Fibroblast of skin of back (primary cell): ENCODE measurements at regions not wholly inside any gene's neighbourhood (a gene's known extent, or its start where the extent isn't known, plus 50 kb on each side); places are given as distances from the start of the nearest gene placed in this dataset.
"Not testable (repeated sequence)": the region's sequence is repeated elsewhere in the genome, so short reads cannot be mapped to it uniquely, and the experiment has no call there.

ENCODE experiments used
- DNase-seq: peaks from one replicate; pipeline ENCODE4 v3.0.0-alpha.2; 2013

DNA sequence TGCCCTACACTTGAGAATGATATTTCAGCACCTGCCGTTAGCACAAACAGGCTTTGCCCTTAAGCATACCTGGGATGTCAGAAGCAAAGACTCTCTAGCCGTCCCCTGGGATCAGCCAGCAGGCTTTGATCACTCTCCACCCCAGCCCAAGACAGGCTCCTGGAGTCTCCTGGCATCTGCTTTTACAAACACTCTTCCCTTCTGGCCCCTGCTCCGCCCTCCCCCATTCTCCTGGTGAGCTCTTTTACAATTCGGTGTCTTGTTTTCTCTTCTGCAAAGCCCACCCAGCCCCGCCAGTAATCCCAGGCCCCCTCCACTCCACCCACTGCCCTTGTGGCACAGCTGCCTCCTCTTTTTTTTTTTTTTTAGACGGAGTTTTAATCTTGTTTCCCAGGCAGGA is 50.4 kb downstream of the KATNIP start:
- no peak for DNase-seq

DNA sequence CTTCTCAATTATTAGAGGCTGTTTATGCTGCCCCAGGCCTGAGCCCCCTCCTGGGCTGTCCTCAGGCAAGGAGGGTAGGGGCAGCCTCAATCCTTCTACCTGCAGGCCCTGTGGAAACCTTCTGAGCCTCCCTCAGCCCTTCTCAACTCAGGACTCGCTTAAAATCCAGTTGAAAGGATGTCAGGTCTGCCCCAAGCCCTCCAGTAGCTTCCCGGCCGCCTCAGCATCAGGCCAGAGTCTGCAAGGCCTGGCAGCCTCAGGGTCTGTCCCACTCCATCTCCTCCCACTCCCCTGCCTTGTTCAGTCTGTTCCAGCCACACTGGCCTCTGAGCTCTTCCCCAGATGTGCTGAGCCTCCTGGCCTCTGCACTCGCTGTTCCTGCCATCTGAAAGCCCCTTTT is 52.2 kb downstream of the KATNIP start:
- no peak for DNase-seq

DNA sequence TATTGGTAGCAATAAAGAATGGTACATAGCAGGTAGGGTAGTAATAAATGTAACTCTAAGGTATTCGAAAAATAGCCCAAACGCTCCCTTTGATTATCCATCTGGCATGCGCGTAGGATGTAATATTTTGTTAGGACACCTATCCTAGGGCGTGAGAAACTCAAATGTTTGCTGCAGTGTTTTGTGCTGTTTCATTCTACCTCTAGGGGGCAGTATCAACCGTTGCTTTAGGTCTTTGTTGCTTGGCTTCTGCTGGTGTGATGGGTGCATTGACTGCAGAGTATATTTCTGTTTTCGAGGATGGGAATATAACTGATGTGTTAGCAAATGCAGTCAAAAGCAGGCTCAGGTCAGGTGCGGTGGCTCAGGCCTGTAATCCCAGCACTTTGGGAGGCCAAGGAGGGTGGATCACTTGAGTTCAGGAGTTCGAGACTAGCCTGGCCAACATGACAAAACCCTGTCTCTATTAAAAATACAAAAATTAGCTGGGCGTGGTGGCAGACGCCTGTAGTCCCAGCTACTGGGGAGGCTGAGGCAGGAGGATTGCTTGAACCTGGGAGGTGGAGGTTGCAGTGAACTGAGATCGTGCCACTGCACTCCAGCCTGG is 55.7 kb downstream of the KATNIP start:
- peak; percentile 28 for DNase-seq

DNA sequence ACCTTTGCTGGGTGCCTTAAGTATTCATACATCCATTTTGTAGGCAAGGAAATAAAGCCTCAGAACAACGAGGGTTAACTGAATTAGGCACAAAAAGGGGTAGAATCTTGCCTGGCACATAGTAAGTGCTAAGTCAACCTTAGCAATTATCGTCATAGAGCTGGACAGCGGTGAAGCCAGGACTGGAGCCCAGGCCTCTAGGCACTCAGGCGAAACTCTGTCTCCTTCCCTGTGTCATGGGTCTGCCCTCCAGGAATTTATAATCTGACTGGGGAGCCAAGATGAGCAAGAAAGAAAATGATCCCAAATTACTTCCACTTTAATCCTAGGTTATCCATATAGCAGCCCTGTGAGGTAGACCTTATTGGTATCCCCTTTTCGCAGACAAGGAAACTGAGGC is 61.4 kb downstream of the KATNIP start:
- no peak for DNase-seq

DNA sequence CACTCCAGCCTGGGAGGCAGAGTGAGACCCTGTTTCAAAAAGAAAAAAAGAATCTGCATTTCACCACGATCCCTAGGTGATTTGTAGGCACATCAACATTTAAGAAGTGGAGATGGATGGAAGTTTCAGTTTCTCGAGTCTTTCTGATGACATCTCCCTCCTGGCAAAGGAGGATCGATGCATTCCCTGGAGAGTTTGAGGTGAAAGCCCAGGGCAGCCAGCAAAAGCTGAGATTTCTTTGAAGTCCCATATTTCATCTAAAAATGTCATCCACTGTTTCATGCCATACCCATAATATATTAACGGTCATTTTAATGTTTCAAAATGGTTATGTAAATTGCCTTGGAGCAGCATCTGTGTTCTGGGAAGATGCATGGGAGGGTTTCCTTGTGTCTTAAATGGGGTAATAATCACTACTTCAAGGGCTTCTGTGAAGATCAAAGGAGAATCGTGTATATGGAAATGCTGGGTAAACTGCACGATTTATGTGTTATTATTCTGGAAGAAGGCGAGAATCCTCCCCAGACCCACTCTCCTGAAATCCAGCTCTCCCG is 63.4 kb downstream of the KATNIP start:
- no peak for DNase-seq

DNA sequence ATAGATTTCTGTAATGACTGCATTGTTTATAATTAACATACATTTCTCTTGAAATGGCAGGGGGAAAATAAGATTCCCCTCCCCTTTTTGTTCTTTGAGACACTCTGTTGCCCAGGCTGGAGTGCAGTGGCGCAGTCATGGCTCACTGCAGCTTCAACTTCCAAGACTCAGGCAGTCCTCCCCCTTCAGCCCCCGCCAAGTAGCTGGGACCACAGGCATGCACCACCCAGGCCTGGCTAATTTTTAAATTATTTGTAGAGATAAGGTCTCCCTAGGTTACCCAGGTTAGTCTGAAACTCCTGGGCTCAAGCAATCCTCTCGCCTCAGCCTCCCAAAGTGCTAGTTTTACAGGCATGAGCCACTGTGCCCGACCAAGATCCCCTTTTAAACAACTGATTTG is 67.7 kb downstream of the KATNIP start:
- DNase-seq = no peak

DNA sequence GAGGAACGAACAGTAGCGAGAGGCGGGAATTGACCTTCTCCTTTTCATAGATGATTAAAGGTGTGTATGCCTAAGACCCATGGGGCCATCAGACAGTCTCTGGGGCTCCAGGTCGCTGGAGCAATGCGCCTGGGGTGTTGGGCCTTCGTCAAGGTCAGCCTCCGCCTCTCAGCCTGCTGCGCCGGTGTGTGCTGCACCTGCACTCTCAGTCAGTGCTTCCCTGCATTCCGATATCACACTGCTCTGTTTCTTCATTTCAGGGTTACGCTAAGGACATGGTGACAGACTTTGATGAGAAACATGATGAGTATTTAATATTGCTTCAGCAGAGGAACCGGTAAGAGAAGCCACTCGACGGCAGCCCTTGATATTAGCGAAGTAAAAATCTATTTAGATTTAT is 68.2 kb downstream of the KATNIP start:
- DNase-seq = no peak

DNA sequence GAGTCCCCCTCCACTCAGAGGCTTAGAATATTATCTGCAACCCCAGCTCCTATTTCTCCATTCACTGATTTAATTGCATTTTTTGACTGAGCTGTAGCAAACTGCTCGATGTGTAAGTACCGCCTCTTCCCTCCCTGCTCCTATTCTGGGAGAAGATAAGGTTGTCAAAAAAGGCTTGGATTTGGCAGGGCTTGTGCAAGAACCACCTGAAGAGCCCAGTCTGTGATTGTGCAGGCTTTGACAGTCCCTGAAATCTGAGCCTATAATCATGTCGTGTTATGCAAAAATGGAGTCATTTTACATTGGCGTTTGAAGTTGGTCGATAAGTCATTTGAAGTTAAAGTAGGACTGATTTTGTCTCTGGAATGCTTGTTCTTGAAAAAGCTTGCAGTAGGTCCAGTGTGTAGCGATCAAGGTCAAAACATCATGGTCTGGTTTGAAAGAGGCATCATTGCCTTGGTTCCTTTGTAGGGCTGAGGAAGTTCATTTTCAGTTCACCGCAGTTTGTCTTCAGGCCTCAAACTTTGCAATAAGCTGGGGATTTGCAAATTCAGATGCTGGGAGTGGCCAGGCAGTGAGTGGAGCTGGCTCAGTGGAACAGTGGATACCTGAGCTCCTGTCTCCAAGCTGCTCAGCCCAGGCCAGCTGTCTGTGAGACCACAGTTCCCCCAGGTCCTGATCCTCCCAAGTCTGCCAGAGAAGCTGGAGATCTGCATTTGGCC is 68.8 kb downstream of the KATNIP start:
- DNase-seq = no peak

DNA sequence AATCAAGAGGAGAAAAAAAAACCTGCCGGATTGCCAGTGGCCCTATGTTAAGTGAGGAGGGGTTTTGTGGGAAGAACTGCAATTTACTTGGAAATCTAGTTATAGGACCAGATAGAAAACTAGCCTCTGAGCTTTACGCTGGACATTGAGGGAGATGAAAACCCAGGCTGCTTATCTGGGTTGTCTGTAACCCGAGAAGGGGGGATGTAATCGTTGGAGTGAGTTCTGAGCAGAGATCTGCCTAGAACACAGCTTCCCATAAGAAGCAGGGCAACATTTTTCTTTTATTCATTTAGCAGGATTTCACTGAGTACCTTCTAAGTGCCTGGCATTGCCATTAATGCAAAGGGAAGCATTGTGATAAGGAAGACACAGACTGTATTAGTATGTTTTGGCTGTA is 70.6 kb downstream of the KATNIP start:
- DNase-seq = no peak

DNA sequence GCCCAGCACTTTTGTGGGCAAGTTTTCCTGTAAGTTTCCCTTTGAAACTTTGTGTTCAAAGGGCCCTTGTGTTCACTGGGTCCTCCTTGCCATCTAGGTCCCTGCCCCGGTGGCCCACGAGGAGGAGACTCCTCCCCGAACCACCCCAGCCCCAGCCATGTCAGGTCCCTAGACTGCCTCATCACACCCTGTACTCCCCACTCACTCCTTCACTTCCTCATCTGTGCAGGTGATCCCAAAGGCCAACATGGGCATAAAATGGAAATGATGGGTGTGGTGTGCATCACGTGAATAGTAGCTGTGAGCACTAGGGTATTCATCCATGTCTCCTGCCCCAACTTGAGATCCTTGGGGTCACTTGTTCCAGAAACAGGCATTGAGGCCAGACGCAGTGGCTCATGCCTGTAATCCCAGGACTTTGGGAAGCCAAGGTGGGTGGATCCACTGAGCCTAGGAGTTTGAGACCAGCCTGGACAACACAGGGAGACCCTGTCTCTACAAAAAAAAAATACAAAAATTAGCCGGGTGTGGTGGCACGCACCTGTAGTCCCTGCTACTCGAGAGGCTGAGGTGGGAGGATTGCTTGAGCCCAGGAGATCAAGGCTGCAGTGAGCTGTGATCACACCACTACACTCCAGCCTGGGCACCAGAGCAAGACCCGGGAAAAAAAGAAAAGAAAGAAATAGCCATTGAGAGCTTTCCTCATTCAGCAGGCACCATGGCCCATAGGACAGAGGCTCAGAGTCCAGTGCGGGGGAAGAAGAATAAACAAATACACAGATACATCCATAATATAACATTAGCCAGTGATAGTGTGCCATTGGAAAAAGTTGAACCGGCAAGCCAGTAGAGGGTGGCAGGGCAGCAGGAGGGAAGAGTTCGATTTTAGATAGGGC is 74.5 kb downstream of the KATNIP start:
- no peak for DNase-seq

DNA sequence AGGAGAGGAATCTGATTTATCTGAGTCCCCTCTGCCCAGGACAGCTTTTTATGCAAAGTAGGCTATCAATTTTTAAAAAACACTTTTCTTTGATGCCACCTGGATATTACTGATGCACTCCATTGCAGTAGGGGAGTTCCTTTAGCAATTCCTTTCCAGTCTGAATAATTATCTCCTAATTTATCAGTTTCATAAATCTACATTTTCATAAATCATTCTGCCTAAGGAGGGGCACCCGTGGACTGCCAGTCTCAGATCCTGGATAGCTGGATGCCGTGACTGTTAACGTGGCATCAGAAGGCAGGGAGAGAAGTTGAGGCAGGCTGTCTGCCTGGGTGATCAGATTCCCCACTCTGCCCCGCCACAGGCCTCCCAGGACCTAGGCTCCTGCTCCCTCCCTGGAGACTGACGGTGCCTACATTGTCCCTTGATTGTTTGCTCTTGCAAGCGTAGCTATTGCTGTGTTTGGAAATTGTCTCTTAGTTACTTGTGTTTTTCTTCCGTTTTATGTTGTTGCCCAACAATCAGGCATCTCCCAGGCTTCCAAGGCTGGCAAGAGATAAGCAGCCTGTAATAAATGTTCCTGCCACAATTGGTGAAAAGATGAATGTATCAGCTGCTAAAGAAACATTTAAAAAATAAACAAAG is 75.2 kb downstream of the KATNIP start:
- DNase-seq = no peak

DNA sequence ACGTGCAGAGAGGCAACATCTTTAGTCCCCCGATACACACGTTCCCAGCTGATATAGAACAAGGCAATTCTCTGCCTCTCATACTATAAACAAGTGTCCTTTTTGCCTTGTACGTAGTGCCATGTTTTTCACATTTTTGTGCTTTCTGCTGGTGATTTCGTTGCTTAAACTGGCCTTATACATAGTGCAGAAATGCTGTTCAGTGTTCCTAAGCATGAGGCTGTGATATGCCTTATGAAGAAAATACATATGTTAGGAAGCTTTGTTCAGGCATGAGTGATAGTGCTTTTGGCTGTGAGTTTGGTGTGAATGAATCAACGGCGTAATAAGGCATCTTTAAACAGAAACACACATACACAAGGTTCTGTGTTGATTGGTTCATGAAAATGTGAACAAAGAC is 77.2 kb downstream of the KATNIP start:
- no peak for DNase-seq

DNA sequence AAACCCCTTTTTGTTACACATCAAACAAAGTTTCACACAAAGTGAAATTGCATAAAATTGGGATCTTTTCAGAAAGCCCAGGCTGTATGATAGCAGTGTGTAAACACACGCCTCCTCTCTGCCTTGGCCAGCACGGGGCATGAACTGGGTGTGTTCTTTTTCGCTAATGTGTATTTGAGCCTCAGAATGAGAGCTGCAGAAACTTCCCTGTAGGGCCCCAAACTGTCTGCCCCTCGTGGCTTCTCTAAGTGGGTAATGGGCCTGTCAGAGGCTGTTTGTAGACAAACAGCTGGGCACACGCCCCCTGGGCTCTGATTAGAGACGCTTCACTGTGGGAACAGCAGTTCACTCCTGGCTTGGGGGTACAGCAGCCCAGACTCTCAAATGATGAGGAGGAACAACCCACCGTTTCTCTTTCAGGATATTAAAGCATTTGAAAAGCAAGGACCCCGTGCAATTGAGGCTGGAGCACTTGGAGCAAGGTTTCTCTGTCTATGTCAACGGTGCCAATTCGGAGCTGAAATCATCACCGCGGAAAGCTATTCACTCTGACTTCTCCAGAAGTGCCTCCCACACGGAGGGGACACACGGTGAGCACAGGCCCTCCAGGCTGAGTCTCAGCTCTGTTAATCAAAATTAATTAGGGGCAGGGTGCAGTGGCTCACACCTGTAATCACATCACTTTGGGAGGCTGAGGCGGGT is 78.4 kb downstream of the KATNIP start:
- DNase-seq = no peak

DNA sequence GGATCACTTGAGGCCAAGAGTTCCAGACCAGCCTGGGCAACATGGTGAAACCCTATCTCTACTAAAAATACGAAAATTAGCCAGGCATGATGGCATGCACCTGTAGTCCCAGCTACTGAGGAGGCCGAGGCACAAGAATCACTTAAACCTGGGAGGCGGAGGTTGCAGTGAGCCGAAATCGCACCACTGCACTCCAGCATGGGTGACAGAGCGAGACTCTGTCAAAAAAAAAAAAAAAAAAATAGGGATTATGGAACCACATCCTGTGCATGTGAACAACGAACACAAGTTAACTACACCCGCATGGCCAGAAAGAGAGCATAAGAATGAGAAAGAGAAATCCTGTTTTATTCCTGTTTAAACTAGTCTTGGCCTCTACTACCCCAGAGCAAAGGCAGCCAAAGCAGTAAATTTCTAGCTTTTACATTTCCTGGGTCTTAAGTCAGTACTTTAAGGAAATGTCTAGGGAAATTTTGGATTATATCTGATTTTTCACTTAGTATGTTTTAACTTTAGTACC is 79.1 kb downstream of the KATNIP start:
- not testable (repeated sequence) for DNase-seq

DNA sequence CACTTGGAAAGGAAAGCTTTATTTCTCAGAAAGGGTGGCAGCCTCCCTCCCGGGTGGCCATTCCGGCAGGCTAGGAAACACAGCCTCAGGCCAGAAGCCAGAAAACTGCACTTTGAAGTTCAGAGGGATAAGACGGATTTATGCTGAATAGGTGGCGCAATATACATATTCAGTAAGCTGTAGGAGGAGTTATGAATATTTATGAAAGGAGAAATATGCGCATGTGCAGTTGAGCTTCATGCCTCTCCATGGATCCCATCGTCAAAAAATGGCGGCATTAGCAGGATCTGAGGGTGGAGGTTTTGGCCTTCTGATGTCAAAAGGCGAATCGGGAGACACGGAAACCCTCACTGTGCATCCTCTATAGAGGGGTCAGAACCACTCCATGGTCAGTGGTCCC is 82.3 kb downstream of the KATNIP start:
- DNase-seq = no peak

DNA sequence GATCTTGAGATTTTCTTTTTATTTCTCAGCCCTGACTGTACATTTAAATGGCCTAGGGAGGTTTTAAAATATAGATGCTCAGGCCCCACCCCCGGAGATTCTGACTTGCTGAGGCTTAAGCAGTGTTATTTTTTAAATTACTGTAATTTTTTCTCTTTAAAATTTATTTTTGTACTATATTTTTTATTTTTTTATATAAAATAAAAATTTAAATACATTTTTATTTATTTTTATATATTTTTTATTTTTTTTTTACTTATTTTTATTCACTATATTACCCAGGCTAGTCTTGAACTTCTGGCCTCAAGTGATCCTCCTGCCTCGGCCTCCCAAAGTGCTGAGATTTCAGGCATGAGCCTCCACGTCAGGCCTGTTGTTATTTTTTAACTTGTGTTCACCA is 83.3 kb downstream of the KATNIP start:
- no peak for DNase-seq

DNA sequence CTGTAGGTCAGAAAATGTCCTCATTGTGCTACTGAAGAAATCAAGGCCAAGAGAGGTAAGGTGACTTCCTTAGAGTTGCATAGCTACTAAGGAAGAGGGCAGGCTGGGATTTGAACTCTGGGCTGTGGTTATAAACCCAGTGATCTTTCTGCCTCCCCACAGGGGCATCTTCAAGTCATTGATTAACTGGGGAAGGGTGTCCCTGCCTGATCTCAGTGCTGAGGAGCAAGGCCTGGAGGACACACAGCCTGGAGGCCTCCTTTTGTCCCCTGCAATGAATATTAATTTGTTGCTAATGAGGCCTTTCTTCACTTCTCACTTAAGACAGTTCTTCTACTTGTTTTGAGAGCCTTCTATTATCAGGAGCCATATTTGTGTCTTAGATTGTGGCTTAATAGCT is 83.8 kb downstream of the KATNIP start:
- DNase-seq = no peak

DNA sequence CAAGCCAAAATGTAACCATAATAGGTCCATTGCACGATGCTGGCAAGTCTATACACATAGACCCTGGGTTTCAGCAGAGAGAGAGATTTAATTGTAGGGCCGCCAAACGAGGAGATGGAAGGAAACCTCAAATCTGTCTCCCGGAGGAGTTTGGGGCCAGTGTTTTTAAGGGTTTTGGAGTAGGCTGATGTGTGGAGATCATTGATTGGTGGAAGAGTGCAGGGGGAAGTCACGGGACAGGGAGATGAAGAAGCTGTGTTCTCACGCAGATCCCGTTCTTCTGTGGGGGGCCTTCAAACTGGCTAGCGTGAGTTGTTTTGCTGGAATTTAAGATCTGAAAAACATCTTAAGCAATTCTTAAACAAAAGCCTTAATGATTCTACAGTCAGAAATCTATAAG is 84.8 kb downstream of the KATNIP start:
- no peak for DNase-seq

DNA sequence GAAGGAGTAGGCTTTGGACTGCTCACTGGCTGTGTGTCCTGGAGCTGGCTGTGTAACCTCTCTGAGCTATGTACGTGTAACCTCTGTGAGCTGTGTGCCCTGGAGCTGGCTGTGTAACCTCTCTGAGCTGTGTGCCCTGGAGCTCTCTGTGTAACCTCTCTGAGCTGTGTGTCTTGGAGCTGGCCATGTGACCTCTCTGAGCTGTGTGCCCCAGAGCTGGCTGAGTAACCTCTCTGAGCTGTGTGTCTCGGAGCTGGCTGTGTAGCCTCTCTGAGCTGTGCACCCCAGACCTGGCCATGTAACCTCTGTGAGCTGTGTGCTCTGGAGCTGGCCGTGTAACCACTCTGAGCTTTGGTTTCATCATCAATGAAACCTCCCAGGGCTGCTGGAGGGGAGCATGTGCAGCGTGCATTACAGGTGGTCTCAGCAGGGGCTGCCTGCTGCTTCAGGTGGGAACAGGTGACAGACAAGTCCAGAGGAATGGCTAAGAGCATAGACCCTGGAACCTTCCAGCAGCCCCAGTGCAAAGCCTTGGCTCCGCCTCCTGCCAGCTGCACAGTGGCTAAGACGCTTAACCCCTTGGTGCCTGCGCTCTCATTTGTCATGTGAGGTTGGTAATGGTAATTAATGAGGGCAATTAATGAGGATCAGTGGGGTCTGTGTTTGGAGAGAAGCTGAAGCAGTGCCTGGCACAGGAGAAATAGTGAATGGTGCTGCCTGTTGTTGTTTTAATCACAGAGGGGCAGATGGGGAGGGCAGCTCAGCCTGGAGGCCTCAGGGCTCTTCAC is 86.7 kb downstream of the KATNIP start:
- DNase-seq = no peak

DNA sequence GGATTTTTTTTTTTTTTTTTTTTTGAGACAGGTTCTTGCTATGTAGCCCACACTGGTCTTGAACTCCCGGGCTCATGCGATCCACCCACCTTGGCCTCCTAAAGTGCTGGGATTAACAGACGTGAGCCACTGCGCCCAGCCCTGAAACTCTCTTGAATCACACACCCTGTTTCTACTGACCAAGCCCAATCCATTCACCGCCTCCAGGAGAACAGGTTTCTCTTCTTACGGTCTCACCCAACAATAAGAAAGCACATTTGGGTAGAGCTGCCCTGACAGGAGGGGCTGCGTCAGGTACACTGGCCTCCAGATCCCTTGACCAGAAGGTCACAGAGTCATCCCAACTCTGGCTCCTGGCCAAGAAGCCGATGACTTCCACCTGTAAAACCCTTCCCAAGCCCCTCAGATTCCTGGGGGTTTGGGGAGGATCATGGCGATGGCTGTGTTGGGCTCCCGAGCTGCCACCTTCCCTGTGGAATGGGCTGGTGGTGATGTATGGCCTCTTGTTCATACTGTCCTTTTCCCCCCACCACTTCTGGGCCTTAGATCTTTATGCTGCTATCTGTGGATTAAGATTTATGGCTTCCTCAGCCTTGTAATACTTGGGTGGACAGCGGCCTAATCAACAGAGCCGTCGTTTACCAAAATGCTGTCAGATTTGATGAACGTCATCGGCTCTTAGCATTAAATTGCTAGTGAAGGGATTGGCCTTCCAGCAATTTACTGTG is 89.1 kb downstream of the KATNIP start:
- no peak for DNase-seq
